HFFc6 (cell line): ENCODE measurements at regions not wholly inside any gene's neighbourhood (a gene's known extent, or its start where the extent isn't known, plus 50 kb on each side); places are given as distances from the start of the nearest gene placed in this dataset.

ENCODE experiments used
- DNase-seq: peaks from one replicate; pipeline ENCODE4 v3.0.0-alpha.2; 2018
- H3K27ac Mint-ChIP-seq: 2 replicates; pipeline ENCODE4 v1.8.0; 2020; ENCODE audit warnings: mild to moderate bottlenecking, mixed read lengths
- H3K27me3 Mint-ChIP-seq: 2 replicates; pipeline ENCODE4 v1.8.0; 2021; ENCODE audit warnings: mild to moderate bottlenecking, moderate library complexity, mixed read lengths; ENCODE audit not compliant: insufficient read depth
- H3K36me3 Mint-ChIP-seq: 2 replicates; pipeline ENCODE4 v1.8.0; 2021; ENCODE audit warnings: low read depth, mixed read lengths
- H3K4me1 Mint-ChIP-seq: 2 replicates; pipeline ENCODE4 v1.8.0; 2020; ENCODE audit warnings: low read depth, mixed read lengths
- H3K4me3 Mint-ChIP-seq: 2 replicates; pipeline ENCODE4 v1.8.0; 2020; ENCODE audit warnings: mild to moderate bottlenecking, moderate library complexity, mixed read lengths
- H3K9me3 Mint-ChIP-seq: 2 replicates; pipeline ENCODE4 v1.8.0; 2020; ENCODE audit warnings: mild to moderate bottlenecking, mixed read lengths
- TF ChIP-seq, protein P1 (sequence below): fragments of 200-600 bp; sonication (generic); IDR thresholded peaks from 2 replicates; pipeline ENCODE4 v1.5.0; 2021; ENCODE audit warnings: antibody characterized with exemption, mild to moderate bottlenecking

DNA sequence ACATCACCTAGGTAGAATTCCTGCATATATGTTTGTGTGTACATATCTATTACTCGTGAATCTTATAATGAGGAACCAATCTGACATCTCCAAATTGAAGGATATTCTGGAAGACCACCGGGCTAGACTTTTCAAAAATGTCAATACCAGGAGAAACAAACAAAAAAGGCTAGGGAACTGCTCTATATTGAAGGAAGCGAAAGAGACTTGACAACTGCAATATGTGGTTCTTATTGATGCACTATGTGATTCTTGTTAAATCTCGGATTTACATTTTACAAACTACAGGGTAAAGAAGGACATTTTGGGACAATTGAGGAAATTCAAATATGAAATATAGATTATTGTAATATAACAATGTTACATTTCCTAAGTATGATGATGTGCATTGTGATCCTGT is 137.5 kb upstream of the CCDC54 start:
- Mint-ChIP-seq H3K27ac (peak overlapping the region; percentile 13; the same call in 1 of the 2 replicates), H3K27me3 (no peaks in the 10 kb centered on the region), H3K4me3 (peak overlapping the region; percentile 98)

DNA sequence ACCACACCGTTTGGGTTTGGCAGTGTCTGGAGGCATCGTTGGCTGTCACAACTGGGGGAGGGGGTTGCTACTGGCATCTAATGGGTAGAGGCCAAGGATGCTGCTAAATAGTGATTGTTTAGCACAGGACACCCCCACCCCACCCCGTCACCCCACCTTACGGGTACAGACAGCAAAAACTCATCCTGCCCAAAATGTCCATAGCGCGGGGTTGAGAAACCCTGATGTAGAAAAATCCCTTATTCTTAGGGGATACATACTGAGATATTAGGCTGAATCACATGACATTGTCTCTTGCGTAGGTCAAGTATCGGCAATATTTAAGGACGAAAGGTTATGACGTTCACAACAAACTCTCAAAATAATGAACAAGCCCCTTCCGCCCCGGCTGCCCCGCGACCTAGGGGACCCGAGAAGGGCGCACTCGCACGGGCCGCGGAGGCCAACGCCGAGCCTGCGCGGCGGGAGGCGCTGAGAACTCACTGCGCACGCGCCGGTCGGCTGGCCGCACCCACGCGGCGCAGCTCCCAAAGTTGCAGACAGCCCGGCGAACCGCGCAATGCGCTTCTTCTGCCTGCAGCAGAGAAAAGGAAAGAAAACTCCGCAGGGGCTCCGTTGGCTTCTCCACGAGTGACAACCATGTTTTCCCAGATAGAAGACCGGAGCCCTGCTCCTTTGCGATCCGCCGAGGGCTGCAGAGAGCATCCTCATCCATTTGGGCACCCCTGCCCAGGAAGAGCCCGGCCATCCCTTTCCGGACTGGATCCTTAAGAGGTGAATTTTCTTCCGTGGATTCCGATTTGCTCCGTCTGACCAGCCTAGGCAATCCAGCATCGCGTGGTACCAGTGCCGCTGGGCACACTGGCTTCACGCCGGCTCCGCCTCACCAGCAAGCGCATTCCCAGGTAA is 136.8 kb upstream of the CCDC54 start:
- H3K27ac Mint-ChIP-seq = peak overlapping the region; percentile 85
- no peaks in the 10 kb centered on the region for H3K9me3 Mint-ChIP-seq
- H3K27me3 Mint-ChIP-seq = no peaks in the 10 kb centered on the region
- H3K4me1 Mint-ChIP-seq = peaks cover 64% of the 10 kb centered on the region
- TF ChIP-seq, protein P1, sequence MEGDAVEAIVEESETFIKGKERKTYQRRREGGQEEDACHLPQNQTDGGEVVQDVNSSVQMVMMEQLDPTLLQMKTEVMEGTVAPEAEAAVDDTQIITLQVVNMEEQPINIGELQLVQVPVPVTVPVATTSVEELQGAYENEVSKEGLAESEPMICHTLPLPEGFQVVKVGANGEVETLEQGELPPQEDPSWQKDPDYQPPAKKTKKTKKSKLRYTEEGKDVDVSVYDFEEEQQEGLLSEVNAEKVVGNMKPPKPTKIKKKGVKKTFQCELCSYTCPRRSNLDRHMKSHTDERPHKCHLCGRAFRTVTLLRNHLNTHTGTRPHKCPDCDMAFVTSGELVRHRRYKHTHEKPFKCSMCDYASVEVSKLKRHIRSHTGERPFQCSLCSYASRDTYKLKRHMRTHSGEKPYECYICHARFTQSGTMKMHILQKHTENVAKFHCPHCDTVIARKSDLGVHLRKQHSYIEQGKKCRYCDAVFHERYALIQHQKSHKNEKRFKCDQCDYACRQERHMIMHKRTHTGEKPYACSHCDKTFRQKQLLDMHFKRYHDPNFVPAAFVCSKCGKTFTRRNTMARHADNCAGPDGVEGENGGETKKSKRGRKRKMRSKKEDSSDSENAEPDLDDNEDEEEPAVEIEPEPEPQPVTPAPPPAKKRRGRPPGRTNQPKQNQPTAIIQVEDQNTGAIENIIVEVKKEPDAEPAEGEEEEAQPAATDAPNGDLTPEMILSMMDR = no peak
- DNase-seq = peak; percentile 65
- H3K4me3 Mint-ChIP-seq = peak overlapping the region; percentile 98
- H3K36me3 Mint-ChIP-seq = peaks cover 15% of the 10 kb centered on the region

More for the DNA sequence above, 137.5 kb upstream of the CCDC54 start:
- Mint-ChIP-seq H3K9me3 (no peaks in the 10 kb centered on the region), H3K4me1 (peaks cover 71% of the 10 kb centered on the region), H3K36me3 (peaks cover 15% of the 10 kb centered on the region)
- DNase-seq = no peak
- TF ChIP-seq, protein P1 = no peak

DNA sequence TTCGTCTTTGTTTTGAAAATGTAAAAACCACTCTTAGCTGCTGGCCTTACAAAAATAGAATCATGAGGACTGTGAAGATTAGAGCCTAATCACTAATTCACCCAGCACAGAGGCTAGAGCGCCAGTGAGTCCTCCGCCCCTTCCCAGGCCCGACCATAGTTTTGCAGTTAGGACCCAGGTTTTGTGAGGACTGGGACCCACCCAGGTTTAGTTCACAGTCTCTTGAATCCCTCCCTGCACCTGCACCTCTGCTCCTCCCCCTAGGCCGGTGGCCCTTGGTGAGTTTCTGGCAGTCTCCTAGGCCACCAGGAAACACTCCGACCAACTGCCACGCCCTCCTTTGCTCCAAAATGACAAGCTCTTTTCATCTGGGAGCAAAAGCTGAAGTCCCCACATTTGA is 136.0 kb upstream of the CCDC54 start:
- peaks cover 15% of the 10 kb centered on the region for H3K36me3 Mint-ChIP-seq
- DNase-seq = no peak
- H3K27me3 Mint-ChIP-seq = no peaks in the 10 kb centered on the region
- H3K4me3 Mint-ChIP-seq = peak overlapping the region; percentile 98
- peak overlapping the region; percentile 85 for H3K27ac Mint-ChIP-seq
- H3K9me3 Mint-ChIP-seq = no peaks in the 10 kb centered on the region
- TF ChIP-seq, protein P1 = no peak
- H3K4me1 Mint-ChIP-seq = peaks cover 56% of the 10 kb centered on the region

DNA sequence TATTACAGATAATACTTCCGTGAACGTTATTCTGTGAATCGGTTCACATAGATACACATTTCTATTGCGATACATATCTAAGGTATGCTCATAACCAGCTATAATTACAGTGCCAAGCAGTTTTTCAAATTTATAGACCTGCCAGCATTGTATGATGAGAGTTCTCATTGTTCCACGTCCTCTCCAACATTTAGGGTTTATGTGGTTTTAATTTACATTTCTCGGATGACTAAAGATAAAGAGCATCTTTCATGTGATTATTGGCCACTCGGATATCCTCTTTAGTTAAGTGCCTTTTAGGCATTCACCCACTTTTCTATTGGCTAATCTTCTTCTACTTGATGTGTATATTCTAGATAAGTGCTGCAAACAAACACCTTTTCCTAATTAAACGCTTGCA is 134.7 kb upstream of the CCDC54 start:
- TF ChIP-seq, protein P1 = no peak
- Mint-ChIP-seq H3K27ac (no peak overlapping the region), H3K9me3 (no peaks in the 10 kb centered on the region), H3K36me3 (peaks cover 20% of the 10 kb centered on the region), H3K4me1 (peaks cover 44% of the 10 kb centered on the region), H3K27me3 (no peaks in the 10 kb centered on the region), H3K4me3 (peak overlapping the region; percentile 98)
- DNase-seq = no peak

DNA sequence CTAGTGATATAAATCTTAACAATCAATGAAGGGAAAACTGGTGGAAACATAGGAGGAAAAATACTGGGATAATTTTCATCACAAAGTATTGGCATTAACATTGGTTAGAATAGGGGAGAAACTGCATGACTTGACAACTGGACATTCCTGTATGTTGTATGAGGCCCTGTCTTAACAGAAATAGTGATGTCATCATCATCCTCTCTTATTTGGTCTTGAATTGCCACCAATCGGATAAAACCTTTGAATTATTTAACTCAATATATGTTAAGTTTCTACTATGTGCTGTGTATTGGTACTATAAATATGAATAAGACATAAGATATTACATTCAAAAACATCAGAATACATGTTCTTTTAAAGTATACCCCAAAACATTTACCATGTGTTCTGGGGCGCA is 130.1 kb upstream of the CCDC54 start:
- no peak overlapping the region for H3K4me3 Mint-ChIP-seq
- H3K4me1 Mint-ChIP-seq = peaks cover 23% of the 10 kb centered on the region
- DNase-seq = no peak
- no peaks in the 10 kb centered on the region for H3K27me3 Mint-ChIP-seq
- H3K36me3 Mint-ChIP-seq = peaks cover 27% of the 10 kb centered on the region
- TF ChIP-seq, protein P1 = no peak
- H3K9me3 Mint-ChIP-seq = no peaks in the 10 kb centered on the region
- H3K27ac Mint-ChIP-seq = no peak overlapping the region
